Embryonic facial prominence (tissue), 1 donor: ENCODE measurements at regions not wholly inside any gene's neighbourhood (a gene's known extent, or its start where the extent isn't known, plus 50 kb on each side); places are given as distances from the start of the nearest gene placed in this dataset.
"Not testable (repeated sequence)": the region's sequence is repeated elsewhere in the genome, so short reads cannot be mapped to it uniquely, and the experiment has no call there.

Experiments used
- DNase-seq: peaks from one replicate; pipeline ENCODE4 v3.0.0-alpha.2; 2016; ENCODE audit errors: extremely low spot score

- no peak for DNase-seq
Measured at GRCh38 chr1:221025956-221026355, 146.7 kb downstream of the HLX start.

- no peak for DNase-seq
Measured at GRCh38 chr1:221029981-221030649, 150.9 kb downstream of the HLX start.

GRCh38 chr1:221030990-221031389 is 151.7 kb downstream of the HLX start:
- no peak for DNase-seq

- no peak for DNase-seq
Measured at GRCh38 chr1:221031458-221032203, 152.4 kb downstream of the HLX start.

- no peak for DNase-seq
Measured at GRCh38 chr1:221032204-221032585, 153.0 kb downstream of the HLX start.

- no peak for DNase-seq
Measured at GRCh38 chr1:221032637-221033280, 153.5 kb downstream of the HLX start.

- no peak for DNase-seq
Measured at GRCh38 chr1:221035662-221036153, 156.5 kb downstream of the HLX start.

GRCh38 chr1:221039616-221040015 is 160.4 kb downstream of the HLX start:
- DNase-seq: no peak

GRCh38 chr1:221040101-221040500 is 160.9 kb downstream of the HLX start:
- no peak for DNase-seq

- no peak for DNase-seq
Measured at GRCh38 chr1:221040691-221041285, 161.5 kb downstream of the HLX start.

GRCh38 chr1:221044538-221044937 is 165.3 kb downstream of the HLX start:
- no peak for DNase-seq

- DNase-seq: no peak
Measured at GRCh38 chr1:221045151-221045550, 165.9 kb downstream of the HLX start.

GRCh38 chr1:221045842-221046831 is 166.9 kb downstream of the HLX start:
- DNase-seq: no peak

GRCh38 chr1:221051391-221051790 is 172.1 kb downstream of the HLX start:
- not testable (repeated sequence) for DNase-seq

- DNase-seq: no peak
Measured at GRCh38 chr1:221053889-221054288, 174.6 kb downstream of the HLX start.

- DNase-seq: no peak
Measured at GRCh38 chr1:221059506-221059905, 180.3 kb downstream of the HLX start.

GRCh38 chr1:221063651-221064050 is 184.4 kb downstream of the HLX start:
- no peak for DNase-seq

- no peak for DNase-seq
Measured at GRCh38 chr1:221066351-221067001, 187.2 kb downstream of the HLX start.

- DNase-seq: no peak
Measured at GRCh38 chr1:221067721-221068120, 188.5 kb downstream of the HLX start.

GRCh38 chr1:221069178-221069903 is 190.1 kb downstream of the HLX start:
- DNase-seq: no peak
